ENCODE measurements at regions not wholly inside any gene's neighbourhood (a gene's known extent, or its start where the extent isn't known, plus 50 kb on each side); places are given as distances from the start of the nearest gene placed in this dataset.

DNA sequence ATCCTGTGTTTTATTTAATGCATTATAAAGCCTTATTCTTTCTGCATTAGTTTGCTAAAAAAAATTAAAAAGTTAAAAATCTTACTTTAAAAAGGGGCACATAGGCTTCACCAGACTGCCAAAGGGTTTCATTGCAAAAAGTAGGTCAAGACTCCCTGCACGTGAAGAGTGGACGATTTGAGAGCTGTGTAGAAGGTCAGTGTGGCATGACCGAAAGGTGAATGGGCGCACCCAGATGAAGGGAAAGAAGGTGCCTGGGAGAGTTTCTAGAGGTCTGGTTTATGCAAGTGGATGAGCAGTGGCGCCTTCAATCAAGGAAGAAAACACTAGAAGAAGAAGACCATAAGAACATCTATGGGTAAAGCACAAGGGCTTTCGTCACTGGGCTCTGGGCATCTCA lies 111.0 kb downstream of the SP3 start:
- H3K23me2 ChIP-seq (ENCODE audit: insufficient read length, low read depth, low read length, poor library complexity, severe bottlenecking): no peaks in the 10 kb centered on the region
- H3T11ph ChIP-seq (ENCODE audit: low read length): no peak overlapping the region
- no peak overlapping the region for H3K18ac ChIP-seq (ENCODE audit: insufficient read length, low read depth, low read length)
- H3K4me1 ChIP-seq (ENCODE audit: insufficient read depth, low read length): no peaks in the 10 kb centered on the region
- no peak overlapping the region for H4K91ac ChIP-seq (ENCODE audit: insufficient read length, low read depth, low read length)
- H3K36me3 Mint-ChIP-seq (ENCODE audit: insufficient read depth in 1 of 3, low read depth in 3 of 3): no peaks in the 10 kb centered on the region
- no peak overlapping the region for H4K8ac ChIP-seq (replicated peaks; ENCODE audit: insufficient read length, low read depth, low read length)
- no peak overlapping the region for H3K14ac ChIP-seq (ENCODE audit: insufficient read depth, low read length)
- no peak overlapping the region for H3K4me3 Mint-ChIP-seq
- H3K9me3 ChIP-seq (ENCODE audit: control insufficient read depth, low read depth, low read length): no peaks in the 10 kb centered on the region
- H3K9ac ChIP-seq (ENCODE audit: extremely low read depth, insufficient read length, low read length): no peak overlapping the region
- no peak overlapping the region for H3K27ac ChIP-seq (ENCODE audit: insufficient read length, low read depth, low read length)
- no peak overlapping the region for H2BK5ac ChIP-seq (ENCODE audit: insufficient read length, low read length)
- no peak overlapping the region for H3K27ac Mint-ChIP-seq
- H3K27me3 ChIP-seq (ENCODE audit: insufficient read depth, low read length): no peaks in the 10 kb centered on the region
- no peaks in the 10 kb centered on the region for H3K79me1 ChIP-seq (ENCODE audit: insufficient read depth, low read depth, low read length, poor library complexity, severe bottlenecking)
- no peak overlapping the region for H3K56ac ChIP-seq (ENCODE audit: insufficient read length, low read depth, low read length)
- H3K9me3 Mint-ChIP-seq: no peaks in the 10 kb centered on the region
- no peak overlapping the region for H3K4ac ChIP-seq (ENCODE audit: low read depth, low read length)
- no peak overlapping the region for H3K4me2 ChIP-seq (ENCODE audit: insufficient read depth, insufficient read length, low read length)
- TF ChIP-seq, protein P1, sequence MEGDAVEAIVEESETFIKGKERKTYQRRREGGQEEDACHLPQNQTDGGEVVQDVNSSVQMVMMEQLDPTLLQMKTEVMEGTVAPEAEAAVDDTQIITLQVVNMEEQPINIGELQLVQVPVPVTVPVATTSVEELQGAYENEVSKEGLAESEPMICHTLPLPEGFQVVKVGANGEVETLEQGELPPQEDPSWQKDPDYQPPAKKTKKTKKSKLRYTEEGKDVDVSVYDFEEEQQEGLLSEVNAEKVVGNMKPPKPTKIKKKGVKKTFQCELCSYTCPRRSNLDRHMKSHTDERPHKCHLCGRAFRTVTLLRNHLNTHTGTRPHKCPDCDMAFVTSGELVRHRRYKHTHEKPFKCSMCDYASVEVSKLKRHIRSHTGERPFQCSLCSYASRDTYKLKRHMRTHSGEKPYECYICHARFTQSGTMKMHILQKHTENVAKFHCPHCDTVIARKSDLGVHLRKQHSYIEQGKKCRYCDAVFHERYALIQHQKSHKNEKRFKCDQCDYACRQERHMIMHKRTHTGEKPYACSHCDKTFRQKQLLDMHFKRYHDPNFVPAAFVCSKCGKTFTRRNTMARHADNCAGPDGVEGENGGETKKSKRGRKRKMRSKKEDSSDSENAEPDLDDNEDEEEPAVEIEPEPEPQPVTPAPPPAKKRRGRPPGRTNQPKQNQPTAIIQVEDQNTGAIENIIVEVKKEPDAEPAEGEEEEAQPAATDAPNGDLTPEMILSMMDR (conservative IDR thresholded peaks at IDR 0.05): no peak
- H4K20me1 ChIP-seq (ENCODE audit: control insufficient read depth, insufficient read depth, insufficient read length): no peaks in the 10 kb centered on the region
- DNase-seq: no peak
- H3K27me3 Mint-ChIP-seq (ENCODE audit: low read depth): no peaks in the 10 kb centered on the region
- H2BK12ac ChIP-seq (ENCODE audit: insufficient read length, low read depth, low read length): no peak overlapping the region
- no peak overlapping the region for H2AK5ac ChIP-seq (ENCODE audit: insufficient read length, low read length)
- peaks cover 12% of the 10 kb centered on the region in 2 experiments for H3K4me1 Mint-ChIP-seq
- H3K79me2 ChIP-seq (ENCODE audit: insufficient read depth, low read length): no peaks in the 10 kb centered on the region
- no peak overlapping the region for H2BK20ac ChIP-seq (ENCODE audit: low read depth, low read length, poor library complexity, severe bottlenecking)
- H2BK15ac ChIP-seq (ENCODE audit: low read depth, low read length): no peak overlapping the region
- no peak overlapping the region for H4K5ac ChIP-seq (ENCODE audit: insufficient read length, low read depth, low read length)
- H2AFZ ChIP-seq (ENCODE audit: low read length): no peak overlapping the region
- no CpG with 5 or more reads among the region's 6 CpGs for WGBS (ENCODE audit: extremely low coverage, insufficient read length, low lambda C conversion rate)
- H2BK120ac ChIP-seq (ENCODE audit: low read depth, low read length, poor library complexity, severe bottlenecking): no peak overlapping the region
- no peak overlapping the region for H3K23ac ChIP-seq (ENCODE audit: insufficient read length, low read depth, low read length)
